SK-N-SH treated with all-trans-retinoic acid at 6 μM for 48 hours (cell line): ENCODE measurements at regions not wholly inside any gene's neighbourhood (a gene's known extent, or its start where the extent isn't known, plus 50 kb on each side); places are given as distances from the start of the nearest gene placed in this dataset.

Source experiments
- RARB ChIP-seq: fragments of 250-450 bp; sonication (Bioruptor Pico); IDR thresholded peaks from 2 replicates; pipeline ENCODE4 v1.8.0; 2021; ENCODE audit warnings: mild to moderate bottlenecking, moderate library complexity
- SNAI2 ChIP-seq: fragments of 250-450 bp; sonication (Bioruptor Pico); IDR thresholded peaks from 2 replicates; pipeline ENCODE4 v1.5.0; 2020; ENCODE audit warnings: mild to moderate bottlenecking, moderate library complexity
- TCF4 ChIP-seq: fragments of 250-450 bp; sonication (Bioruptor Pico); IDR thresholded peaks from 2 replicates; pipeline ENCODE4 v1.8.0; 2021; ENCODE audit warnings: mild to moderate bottlenecking, moderate library complexity, borderline replicate concordance
- ZNF70 ChIP-seq: fragments of 450-650 bp; formaldehyde crosslinking; IDR thresholded peaks from 2 replicates; pipeline ENCODE4 v1.5.0; 2020; ENCODE audit warnings: mild to moderate bottlenecking, moderate library complexity
- TF ChIP-seq, protein P1 (sequence below): fragments of 250-450 bp; sonication (Bioruptor Pico); IDR thresholded peaks from 2 replicates; pipeline ENCODE4 v1.8.0; 2020; ENCODE audit warnings: mild to moderate bottlenecking, moderate library complexity, borderline replicate concordance

DNA sequence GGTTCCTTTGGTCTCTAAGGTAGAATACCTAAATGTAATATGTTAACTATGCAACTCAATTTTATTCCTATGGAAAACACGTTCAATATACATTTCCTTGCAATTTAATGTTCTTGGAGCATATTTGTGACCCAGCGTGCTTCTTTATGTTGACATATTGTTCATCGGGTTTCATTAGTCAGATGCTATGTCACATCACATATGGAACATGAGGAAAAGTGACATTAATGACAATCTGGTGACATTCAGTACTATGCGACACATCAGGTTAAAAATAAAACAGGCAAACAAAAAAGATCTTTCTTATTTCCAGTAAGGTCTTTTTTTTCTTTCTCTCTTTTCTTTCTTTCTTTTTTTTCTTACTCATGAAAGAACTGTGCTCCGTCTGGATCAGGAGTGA is 135.6 kb upstream of the SMIM21 start:
- TF ChIP-seq SNAI2 (no peak), TCF4 (CRISPR knock-in tag) (no peak), ZNF70 (CRISPR knock-in tag) (no peak), RARB (CRISPR knock-in tag) (no peak)
- TF ChIP-seq, protein P1, sequence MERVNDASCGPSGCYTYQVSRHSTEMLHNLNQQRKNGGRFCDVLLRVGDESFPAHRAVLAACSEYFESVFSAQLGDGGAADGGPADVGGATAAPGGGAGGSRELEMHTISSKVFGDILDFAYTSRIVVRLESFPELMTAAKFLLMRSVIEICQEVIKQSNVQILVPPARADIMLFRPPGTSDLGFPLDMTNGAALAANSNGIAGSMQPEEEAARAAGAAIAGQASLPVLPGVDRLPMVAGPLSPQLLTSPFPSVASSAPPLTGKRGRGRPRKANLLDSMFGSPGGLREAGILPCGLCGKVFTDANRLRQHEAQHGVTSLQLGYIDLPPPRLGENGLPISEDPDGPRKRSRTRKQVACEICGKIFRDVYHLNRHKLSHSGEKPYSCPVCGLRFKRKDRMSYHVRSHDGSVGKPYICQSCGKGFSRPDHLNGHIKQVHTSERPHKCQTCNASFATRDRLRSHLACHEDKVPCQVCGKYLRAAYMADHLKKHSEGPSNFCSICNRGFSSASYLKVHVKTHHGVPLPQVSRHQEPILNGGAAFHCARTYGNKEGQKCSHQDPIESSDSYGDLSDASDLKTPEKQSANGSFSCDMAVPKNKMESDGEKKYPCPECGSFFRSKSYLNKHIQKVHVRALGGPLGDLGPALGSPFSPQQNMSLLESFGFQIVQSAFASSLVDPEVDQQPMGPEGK = no peak
